ENCODE measurements at regions not wholly inside any gene's neighbourhood (a gene's known extent, or its start where the extent isn't known, plus 50 kb on each side); places are given as distances from the start of the nearest gene placed in this dataset.

GRCh38 chr1:239184561-239185244 is 201.7 kb upstream of the CHRM3 start:
- H3K27ac ChIP-seq (ENCODE audit: insufficient read length, low read depth, low read length), result no peak overlapping the region
- no peak overlapping the region for H4K91ac ChIP-seq (ENCODE audit: insufficient read length, low read depth, low read length)
- peaks cover 0 to 4% (median 0%) of the 10 kb centered on the region in 3 experiments; a peak in 2 of 7 replicates for H3K36me3 Mint-ChIP-seq (ENCODE audit: insufficient read depth in 1 of 3, low read depth in 3 of 3)
- H4K5ac ChIP-seq (ENCODE audit: insufficient read length, low read depth, low read length), result no peak overlapping the region
- no peaks in the 10 kb centered on the region for H3K79me1 ChIP-seq (ENCODE audit: insufficient read depth, low read depth, low read length, poor library complexity, severe bottlenecking)
- H2BK12ac ChIP-seq (ENCODE audit: insufficient read length, low read depth, low read length), result no peak overlapping the region
- no peak overlapping the region for H3K14ac ChIP-seq (ENCODE audit: insufficient read depth, low read length)
- no peak for TF ChIP-seq CTCF (conservative IDR thresholded peaks at IDR 0.05)
- H3T11ph ChIP-seq (ENCODE audit: low read length), result no peak overlapping the region
- H3K9me3 Mint-ChIP-seq, result no peaks in the 10 kb centered on the region
- H2BK120ac ChIP-seq (ENCODE audit: low read depth, low read length, poor library complexity, severe bottlenecking), result no peak overlapping the region
- no peak overlapping the region for H3K9ac ChIP-seq (ENCODE audit: extremely low read depth, insufficient read length, low read length)
- no peak overlapping the region for H3K18ac ChIP-seq (ENCODE audit: insufficient read length, low read depth, low read length)
- H3K4me3 Mint-ChIP-seq, result no peak overlapping the region
- H3K27me3 Mint-ChIP-seq (ENCODE audit: low read depth), result no peaks in the 10 kb centered on the region
- H2AK5ac ChIP-seq (ENCODE audit: insufficient read length, low read length), result no peak overlapping the region
- no peaks in the 10 kb centered on the region for H3K4me1 ChIP-seq (ENCODE audit: insufficient read depth, low read length)
- H3K9me3 ChIP-seq (ENCODE audit: control insufficient read depth, low read depth, low read length), result no peaks in the 10 kb centered on the region
- no peaks in the 10 kb centered on the region for H3K23me2 ChIP-seq (ENCODE audit: insufficient read length, low read depth, low read length, poor library complexity, severe bottlenecking)
- H2BK20ac ChIP-seq (ENCODE audit: low read depth, low read length, poor library complexity, severe bottlenecking), result no peak overlapping the region
- 0 out of 4 replicates have a peak, but pooled peaks cover 0 to 5% of the 10 kb centered on the region in 2 experiments for H3K4me1 Mint-ChIP-seq
- H3K23ac ChIP-seq (ENCODE audit: insufficient read length, low read depth, low read length), result no peak overlapping the region
- no peak overlapping the region for H2AFZ ChIP-seq (ENCODE audit: low read length)
- H4K8ac ChIP-seq (replicated peaks; ENCODE audit: insufficient read length, low read depth, low read length), result no peak overlapping the region
- H4K20me1 ChIP-seq (ENCODE audit: control insufficient read depth, insufficient read depth, insufficient read length), result no peaks in the 10 kb centered on the region
- H3K4me2 ChIP-seq (ENCODE audit: insufficient read depth, insufficient read length, low read length), result no peak overlapping the region
- no peak for DNase-seq
- H3K4ac ChIP-seq (ENCODE audit: low read depth, low read length), result no peak overlapping the region
- H2BK5ac ChIP-seq (ENCODE audit: insufficient read length, low read length), result no peak overlapping the region
- H3K27ac Mint-ChIP-seq, result no peak overlapping the region
- H3K27me3 ChIP-seq (ENCODE audit: insufficient read depth, low read length), result no peaks in the 10 kb centered on the region
- H3K56ac ChIP-seq (ENCODE audit: insufficient read length, low read depth, low read length), result no peak overlapping the region
- H2BK15ac ChIP-seq (ENCODE audit: low read depth, low read length), result no peak overlapping the region
- no peaks in the 10 kb centered on the region for H3K79me2 ChIP-seq (ENCODE audit: insufficient read depth, low read length)
